WTC11 (cell line): ENCODE measurements at regions not wholly inside any gene's neighbourhood (a gene's known extent, or its start where the extent isn't known, plus 50 kb on each side); places are given as distances from the start of the nearest gene placed in this dataset.

Experiments
- CREM ChIP-seq: sonication (generic); formaldehyde crosslinking; IDR thresholded peaks from 2 replicates; pipeline ENCODE4 v1.8.1; 2022; ENCODE audit warnings: mild to moderate bottlenecking, missing genetic modification reagents, moderate library complexity
- CTCF ChIP-seq: fragments of 200-600 bp; IDR thresholded peaks from 2 replicates; pipeline ENCODE4 v1.8.0; 2022; ENCODE audit warnings: antibody characterized with exemption
- ELF4 ChIP-seq: sonication (generic); formaldehyde crosslinking; IDR thresholded peaks from 2 replicates; pipeline ENCODE4 v1.8.1; 2022; ENCODE audit warnings: low read depth, mild to moderate bottlenecking, moderate library complexity, missing genetic modification reagents
- ERG ChIP-seq: fragments of 250-450 bp; sonication (Bioruptor Pico); IDR thresholded peaks from 2 replicates; pipeline ENCODE4 v1.8.0; 2021; ENCODE audit warnings: mild to moderate bottlenecking
- USF2 ChIP-seq: sonication (generic); formaldehyde crosslinking; IDR thresholded peaks from 2 replicates; pipeline ENCODE4 v1.8.1; 2023; ENCODE audit warnings: mild to moderate bottlenecking, missing genetic modification reagents, moderate library complexity
- ZNF219 ChIP-seq: sonication (generic); formaldehyde crosslinking; IDR thresholded peaks from 2 replicates; pipeline ENCODE4 v1.8.0; 2023; ENCODE audit warnings: missing genetic modification reagents, mild to moderate bottlenecking, borderline replicate concordance
- ZNF263 ChIP-seq: sonication (generic); formaldehyde crosslinking; IDR thresholded peaks from 2 replicates; pipeline ENCODE4 v1.8.1; 2022; ENCODE audit warnings: low read depth, mild to moderate bottlenecking, moderate library complexity, missing genetic modification reagents

GRCh38 chr2:196290569-196290968 lies 119.2 kb upstream of the STK17B start:
- TF ChIP-seq CTCF (no peak), ZNF219 (CRISPR knock-in tag) (no peak), ZNF263 (CRISPR knock-in tag) (no peak), CREM (no peak), ELF4 (CRISPR knock-in tag) (no peak), ERG (no peak), USF2 (no peak)
